HEK293T (cell line): ENCODE measurements at regions not wholly inside any gene's neighbourhood (a gene's known extent, or its start where the extent isn't known, plus 50 kb on each side); places are given as distances from the start of the nearest gene placed in this dataset.
"Not testable (repeated sequence)": the region's sequence is repeated elsewhere in the genome, so short reads cannot be mapped to it uniquely, and the experiment has no call there.

Experiments used
- FOXA1 ChIP-seq: fragments of 450-650 bp; IDR thresholded peaks from 2 replicates; pipeline ENCODE4 v1.6.1; 2016; ENCODE audit warnings: mild to moderate bottlenecking
- LEF1 ChIP-seq: fragments of 450-650 bp; IDR thresholded peaks from 2 replicates; pipeline ENCODE4 v1.6.1; 2017; ENCODE audit warnings: mild to moderate bottlenecking, borderline replicate concordance
- NFRKB ChIP-seq: fragments of 450-650 bp; IDR thresholded peaks from 2 replicates; pipeline ENCODE4 v1.6.1; 2016; ENCODE audit warnings: mild to moderate bottlenecking, moderate library complexity

DNA sequence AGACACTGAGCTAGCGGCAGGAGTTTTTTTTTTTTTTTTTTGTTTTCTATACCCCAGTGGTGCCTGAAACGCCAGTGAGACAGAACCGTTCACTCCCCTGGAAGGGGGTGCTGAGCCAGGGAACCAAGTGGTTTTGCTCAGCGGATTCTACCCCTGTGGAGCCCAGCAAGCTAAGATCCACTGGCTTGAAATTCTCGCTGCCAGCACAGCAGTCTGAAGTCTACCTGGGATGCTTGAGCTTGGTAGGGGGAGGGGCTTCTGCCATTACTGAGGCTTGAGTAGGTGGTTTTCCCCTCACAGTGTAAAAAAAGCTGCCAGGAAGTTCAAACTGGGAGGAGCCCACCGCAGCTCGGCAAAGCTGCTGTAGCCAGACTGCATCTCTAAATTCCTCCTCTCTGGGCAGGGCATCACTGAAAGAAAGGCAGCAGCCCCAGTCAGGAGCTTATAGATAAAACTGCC, 173.0 kb downstream of the DMAC1 start:
- TF ChIP-seq NFRKB, LEF1, FOXA1: not testable (repeated sequence)
